Left ventricle myocardium inferior (tissue), 1 donor: ENCODE measurements at regions not wholly inside any gene's neighbourhood (a gene's known extent, or its start where the extent isn't known, plus 50 kb on each side); places are given as distances from the start of the nearest gene placed in this dataset.

ENCODE experiments used
- DNase-seq: peaks from one replicate; pipeline ENCODE4 v3.0.0-alpha.2; 2020
- H3K27ac ChIP-seq: fragments of 200-600 bp; replicated peaks from 2 replicates; pipeline ENCODE4 v1.8.0; 2021
- H3K27me3 ChIP-seq: fragments of 200-600 bp; 2 replicates; pipeline ENCODE4 v1.8.0; 2021; ENCODE audit warnings: low read depth
- H3K36me3 ChIP-seq: fragments of 200-600 bp; 2 replicates; pipeline ENCODE4 v1.8.0; 2021
- H3K4me1 ChIP-seq: fragments of 200-600 bp; 2 replicates; pipeline ENCODE4 v1.8.0; 2021
- H3K4me3 ChIP-seq: fragments of 200-600 bp; 2 replicates; pipeline ENCODE4 v1.8.0; 2021; ENCODE audit warnings: mild to moderate bottlenecking, moderate library complexity
- H3K9me3 ChIP-seq: fragments of 200-600 bp; replicated peaks from 2 replicates; pipeline ENCODE4 v1.8.0; 2021
- intact Hi-C: fragments of 100-400 bp; cut with micrococcal nuclease; formaldehyde crosslinking; loops from one replicate; pipeline ENCODE4 v1.11.0; 2022
- TF ChIP-seq, protein P1 (sequence below): fragments of 200-600 bp; IDR thresholded peaks from 2 replicates; pipeline ENCODE4 v1.8.0; 2021; ENCODE audit warnings: antibody characterized with exemption, mild to moderate bottlenecking, borderline replicate concordance
- donor health status: DM: no; HTN: yes; CAD: no; lungs with severe emphysema.

DNA sequence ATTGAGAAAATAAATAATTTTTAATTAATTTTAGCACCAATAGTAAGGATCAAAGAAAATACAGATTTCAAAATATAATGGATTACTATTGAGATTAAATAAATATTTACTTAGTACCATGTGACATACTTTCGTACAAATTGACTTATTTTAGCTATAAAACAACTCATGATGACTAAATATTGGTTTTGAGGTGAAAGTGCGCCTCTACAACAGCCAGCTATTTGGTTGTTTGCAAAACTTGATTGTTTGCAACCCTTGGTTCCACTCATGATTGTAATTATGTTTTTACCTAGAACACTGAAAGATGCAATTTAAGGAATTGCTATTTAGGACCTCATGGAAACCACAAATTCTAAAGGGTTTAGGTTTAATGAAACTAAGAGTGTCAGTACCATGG is 51.9 kb upstream of the PPM1H start:
- no peak overlapping the region for H3K4me3 ChIP-seq
- H3K27me3 ChIP-seq, result no peaks in the 10 kb centered on the region
- no peaks in the 10 kb centered on the region for H3K36me3 ChIP-seq
- DNase-seq, result no peak
- TF ChIP-seq, protein P1, sequence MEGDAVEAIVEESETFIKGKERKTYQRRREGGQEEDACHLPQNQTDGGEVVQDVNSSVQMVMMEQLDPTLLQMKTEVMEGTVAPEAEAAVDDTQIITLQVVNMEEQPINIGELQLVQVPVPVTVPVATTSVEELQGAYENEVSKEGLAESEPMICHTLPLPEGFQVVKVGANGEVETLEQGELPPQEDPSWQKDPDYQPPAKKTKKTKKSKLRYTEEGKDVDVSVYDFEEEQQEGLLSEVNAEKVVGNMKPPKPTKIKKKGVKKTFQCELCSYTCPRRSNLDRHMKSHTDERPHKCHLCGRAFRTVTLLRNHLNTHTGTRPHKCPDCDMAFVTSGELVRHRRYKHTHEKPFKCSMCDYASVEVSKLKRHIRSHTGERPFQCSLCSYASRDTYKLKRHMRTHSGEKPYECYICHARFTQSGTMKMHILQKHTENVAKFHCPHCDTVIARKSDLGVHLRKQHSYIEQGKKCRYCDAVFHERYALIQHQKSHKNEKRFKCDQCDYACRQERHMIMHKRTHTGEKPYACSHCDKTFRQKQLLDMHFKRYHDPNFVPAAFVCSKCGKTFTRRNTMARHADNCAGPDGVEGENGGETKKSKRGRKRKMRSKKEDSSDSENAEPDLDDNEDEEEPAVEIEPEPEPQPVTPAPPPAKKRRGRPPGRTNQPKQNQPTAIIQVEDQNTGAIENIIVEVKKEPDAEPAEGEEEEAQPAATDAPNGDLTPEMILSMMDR, result no peak
- H3K9me3 ChIP-seq, result peaks cover 27% of the 10 kb centered on the region
- H3K4me1 ChIP-seq, result no peaks in the 10 kb centered on the region
- no peak overlapping the region for H3K27ac ChIP-seq
- intact Hi-C loops, result no loop called here
